ENCODE measurements at regions not wholly inside any gene's neighbourhood (a gene's known extent, or its start where the extent isn't known, plus 50 kb on each side); places are given as distances from the start of the nearest gene placed in this dataset.

- ChIA-PET POLR2A (no interaction called here), CTCF (no interaction called here)
- intact Hi-C loops (cut with micrococcal nuclease; ENCODE audit: unreplicated experiment), result no loop called here
- Mint-ChIP-seq H3K36me3 (ENCODE audit: insufficient read depth, unreplicated experiment) (no peaks in the 10 kb centered on the region), H3K9me3 (ENCODE audit: unreplicated experiment) (no peaks in the 10 kb centered on the region), H3K4me1 (ENCODE audit: low read depth, unreplicated experiment) (peaks cover 7% of the 10 kb centered on the region), H3K27ac (ENCODE audit: unreplicated experiment) (no peak overlapping the region), H3K4me3 (ENCODE audit: unreplicated experiment) (no peak overlapping the region), H3K27me3 (ENCODE audit: insufficient read depth, unreplicated experiment) (peaks cover 6% of the 10 kb centered on the region)
- BruUV-seq (replicated peaks), result no TSS peak
- no peaks in the 10 kb centered on the region for H3K9me3 ChIP-seq
- no peak overlapping the region for H3K4me3 ChIP-seq (ENCODE audit: low read depth, low read length)
- no peaks in the 10 kb centered on the region for H3K4me1 ChIP-seq
- no peaks in the 10 kb centered on the region for H3K27me3 ChIP-seq (replicated peaks; ENCODE audit: control insufficient read depth, insufficient read depth, low read length)
- no peaks in the 10 kb centered on the region for H3K36me3 ChIP-seq (ENCODE audit: control insufficient read depth, insufficient read depth, low read length)
- no peak for TF ChIP-seq CTCF (IDR thresholded peaks at IDR 0.05; ENCODE audit: insufficient read depth in 1 of 2, low read depth in 1 of 2, low read length in 1 of 2, severe bottlenecking in 1 of 2, unreplicated experiment in 1 of 2)
- no peak for DNase-seq
These were observed 381.3 kb downstream of the PDCD6IP start for GRCh38 chr3:34179716-34180115.

GRCh38 chr3:34180532-34180931 lies 382.1 kb downstream of the PDCD6IP start:
- ChIA-PET CTCF (no interaction called here), POLR2A (no interaction called here)
- H3K9me3 Mint-ChIP-seq (ENCODE audit: unreplicated experiment), result no peaks in the 10 kb centered on the region
- Histone ChIP-seq H3K27me3 (replicated peaks; ENCODE audit: control insufficient read depth, insufficient read depth, low read length) (no peaks in the 10 kb centered on the region), H3K9me3 (no peaks in the 10 kb centered on the region), H3K4me1 (no peaks in the 10 kb centered on the region), H3K36me3 (ENCODE audit: control insufficient read depth, insufficient read depth, low read length) (no peaks in the 10 kb centered on the region), H3K4me3 (ENCODE audit: low read depth, low read length) (no peak overlapping the region)
- no TSS peak for BruUV-seq (replicated peaks)
- no peak for DNase-seq
- H3K27ac Mint-ChIP-seq (ENCODE audit: unreplicated experiment), result no peak overlapping the region
- no peaks in the 10 kb centered on the region for H3K36me3 Mint-ChIP-seq (ENCODE audit: insufficient read depth, unreplicated experiment)
- TF ChIP-seq CTCF (IDR thresholded peaks at IDR 0.05; ENCODE audit: insufficient read depth in 1 of 2, low read depth in 1 of 2, low read length in 1 of 2, severe bottlenecking in 1 of 2, unreplicated experiment in 1 of 2), result no peak
- intact Hi-C loops (cut with micrococcal nuclease; ENCODE audit: unreplicated experiment), result no loop called here
- H3K4me1 Mint-ChIP-seq (ENCODE audit: low read depth, unreplicated experiment), result peaks cover 7% of the 10 kb centered on the region
- H3K27me3 Mint-ChIP-seq (ENCODE audit: insufficient read depth, unreplicated experiment), result peaks cover 6% of the 10 kb centered on the region
- no peak overlapping the region for H3K4me3 Mint-ChIP-seq (ENCODE audit: unreplicated experiment)

- DNase-seq, result no peak
These were observed 384.7 kb downstream of the PDCD6IP start for GRCh38 chr3:34183114-34183513.

More at GRCh38 chr3:34183114-34183513, 384.7 kb downstream of the PDCD6IP start:
- Histone ChIP-seq H3K4me3 (ENCODE audit: low read depth, low read length) (no peak overlapping the region), H3K27me3 (replicated peaks; ENCODE audit: control insufficient read depth, insufficient read depth, low read length) (no peaks in the 10 kb centered on the region), H3K4me1 (no peaks in the 10 kb centered on the region), H3K36me3 (ENCODE audit: control insufficient read depth, insufficient read depth, low read length) (no peaks in the 10 kb centered on the region), H3K9me3 (no peaks in the 10 kb centered on the region)
- no TSS peak for BruUV-seq (replicated peaks)
- intact Hi-C loops (cut with micrococcal nuclease; ENCODE audit: unreplicated experiment), result no loop called here
- Mint-ChIP-seq H3K27ac (ENCODE audit: unreplicated experiment) (no peak overlapping the region), H3K4me1 (ENCODE audit: low read depth, unreplicated experiment) (peaks cover 7% of the 10 kb centered on the region), H3K9me3 (ENCODE audit: unreplicated experiment) (no peaks in the 10 kb centered on the region), H3K4me3 (ENCODE audit: unreplicated experiment) (no peak overlapping the region), H3K36me3 (ENCODE audit: insufficient read depth, unreplicated experiment) (no peaks in the 10 kb centered on the region), H3K27me3 (ENCODE audit: insufficient read depth, unreplicated experiment) (peaks cover 11% of the 10 kb centered on the region)
- POLR2A ChIA-PET, result no interaction called here
- CTCF ChIA-PET, result no interaction called here
- no peak for TF ChIP-seq CTCF (IDR thresholded peaks at IDR 0.05; ENCODE audit: insufficient read depth in 1 of 2, low read depth in 1 of 2, low read length in 1 of 2, severe bottlenecking in 1 of 2, unreplicated experiment in 1 of 2)

Data from Caco-2 (cell line).